IMR-90 (cell line): ENCODE measurements at regions not wholly inside any gene's neighbourhood (a gene's known extent, or its start where the extent isn't known, plus 50 kb on each side); places are given as distances from the start of the nearest gene placed in this dataset.

Source experiments
- ATAC-seq: fragments of 200-7000 bp; cut with Tn5 transposase; 2 replicates; pipeline ENCODE4 v1.9.1; 2020; ENCODE audit warnings: low read depth, mild to moderate bottlenecking, moderate library complexity
- BruUV-seq: library from RNA; stranded (reverse); fragments of 400-500 nt; replicated peaks from 2 replicates; lab custom pipeline; 2021; lab: Mats Ljungman, UMichigan
- CTCF ChIA-PET: fragments of 300-600 bp; formaldehyde crosslinking; extraction: SDS; loops from one replicate; lab custom pipeline; 2021; ENCODE audit warnings: antibody characterized with exemption; lab: Yijun Ruan, JAX
- POLR2A ChIA-PET: fragments of 300-600 bp; sonication (Branson Sonifier 250); formaldehyde crosslinking; loops from one replicate; lab custom pipeline; 2022; ENCODE audit warnings: antibody characterized with exemption; ENCODE audit not compliant: unreplicated experiment; lab: Charles Lee
- DNase-seq: peaks from one replicate; pipeline ENCODE4 v3.0.0; 2013
- H2AFZ ChIP-seq: replicated peaks from 2 replicates; pipeline ENCODE3; 2013; ENCODE audit warnings: low read length, mild to moderate bottlenecking; ENCODE audit not compliant: poor library complexity
- H2AK5ac ChIP-seq: 2 replicates; pipeline ENCODE4 v1.6.1; 2013; ENCODE audit warnings: low read depth, low read length, inconsistent platforms
- H2AK9ac ChIP-seq: replicated peaks from 2 replicates; pipeline ENCODE3; 2013; ENCODE audit warnings: mild to moderate bottlenecking, low read depth, low read length, moderate library complexity; ENCODE audit not compliant: poor library complexity
- H2BK120ac ChIP-seq: 2 replicates; pipeline ENCODE4 v1.6.1; 2013; ENCODE audit warnings: low read depth, low read length, inconsistent platforms
- H2BK15ac ChIP-seq: 3 replicates; pipeline ENCODE4 v1.6.1; 2013; ENCODE audit warnings: low read depth, low read length, inconsistent platforms
- H2BK20ac ChIP-seq: 2 replicates; pipeline ENCODE4 v1.6.1; 2013; ENCODE audit warnings: low read depth, mild to moderate bottlenecking, inconsistent platforms, low read length, moderate library complexity
- H2BK5ac ChIP-seq: 2 replicates; pipeline ENCODE4 v1.6.1; 2013; ENCODE audit warnings: mild to moderate bottlenecking, low read depth, low read length, inconsistent platforms; ENCODE audit not compliant: poor library complexity, severe bottlenecking
- H3K14ac ChIP-seq: replicated peaks from 2 replicates; pipeline ENCODE4 v1.6.1; 2013; ENCODE audit warnings: low read depth, low read length, inconsistent platforms
- H3K18ac ChIP-seq: 2 replicates; pipeline ENCODE4 v1.6.1; 2013; ENCODE audit warnings: low read depth, low read length, control low read depth
- H3K23ac ChIP-seq: 2 replicates; pipeline ENCODE4 v1.6.1; 2013; ENCODE audit warnings: low read depth, low read length, inconsistent platforms
- H3K27ac ChIP-seq: 2 replicates; pipeline ENCODE4 v1.5.1; 2013; ENCODE audit warnings: mild to moderate bottlenecking, control low read depth, low read length; ENCODE audit not compliant: insufficient read depth
- H3K27me3 ChIP-seq: 2 replicates; pipeline ENCODE4 v1.6.1; 2013; ENCODE audit warnings: low read length; ENCODE audit not compliant: control insufficient read depth, insufficient read depth
- H3K36me3 ChIP-seq: 2 replicates; pipeline ENCODE4 v1.6.1; 2013; ENCODE audit warnings: low read length, mixed read lengths; ENCODE audit not compliant: control insufficient read depth, insufficient read depth
- H3K4ac ChIP-seq: 2 replicates; pipeline ENCODE4 v1.6.1; 2013; ENCODE audit warnings: low read depth, low read length, inconsistent platforms
- H3K4me1 ChIP-seq: 2 replicates; pipeline ENCODE4 v1.6.1; 2013; ENCODE audit warnings: low read length, mixed read lengths; ENCODE audit not compliant: control insufficient read depth, insufficient read depth
- H3K4me2 ChIP-seq: 2 replicates; pipeline ENCODE4 v1.6.1; 2013; ENCODE audit warnings: low read depth, mild to moderate bottlenecking, control low read depth, low read length, moderate library complexity
- H3K4me3 ChIP-seq: 2 replicates; pipeline ENCODE4 v1.5.1; 2013; ENCODE audit warnings: low read depth, mild to moderate bottlenecking, control low read depth, low read length, moderate library complexity; ENCODE audit not compliant: insufficient read depth
- H3K56ac ChIP-seq: 2 replicates; pipeline ENCODE4 v1.6.1; 2013; ENCODE audit warnings: low read length, inconsistent platforms; ENCODE audit not compliant: insufficient read depth; ENCODE audit errors: extremely low read depth
- H3K79me1 ChIP-seq, 2 experiments: 2 replicates each; pipeline ENCODE4 v1.6.1; 2013; ENCODE audit warnings: low read length in 2 of 2, inconsistent platforms in 1 of 2, low read depth in 1 of 2
- H3K9ac ChIP-seq: 2 replicates; pipeline ENCODE4 v1.6.1; 2013; ENCODE audit warnings: low read depth, low read length, control low read depth
- H3K9me1 ChIP-seq: 2 replicates; pipeline ENCODE4 v1.6.1; 2013; ENCODE audit warnings: low read length, inconsistent platforms; ENCODE audit not compliant: insufficient read depth
- H3K9me3 ChIP-seq: 2 replicates; pipeline ENCODE4 v1.6.1; 2013; ENCODE audit warnings: low read length; ENCODE audit not compliant: control insufficient read depth, insufficient read depth
- H4K20me1 ChIP-seq: 2 replicates; pipeline ENCODE4 v1.6.1; 2013; ENCODE audit warnings: low read length, inconsistent platforms; ENCODE audit not compliant: insufficient read depth
- H4K5ac ChIP-seq: 2 replicates; pipeline ENCODE4 v1.6.1; 2013; ENCODE audit warnings: mild to moderate bottlenecking, low read depth, low read length, control low read depth
- H4K8ac ChIP-seq, 2 experiments: 2 replicates each; pipeline ENCODE4 v1.6.1; 2013; ENCODE audit warnings: low read depth in 2 of 2, low read length in 2 of 2, control low read depth in 1 of 2, inconsistent platforms in 1 of 2
- H4K91ac ChIP-seq: 2 replicates; pipeline ENCODE4 v1.6.1; 2013; ENCODE audit warnings: low read depth, low read length, inconsistent platforms; ENCODE audit not compliant: insufficient read depth
- CHD1 ChIP-seq: IDR thresholded peaks from 2 replicates; pipeline ENCODE4 v1.6.1; 2012; ENCODE audit warnings: low read depth, low read length, improper control_type of control experiment
- FOS ChIP-seq: fragments of 150-350 bp; IDR thresholded peaks from 2 replicates; pipeline ENCODE4 v1.6.1; 2016; ENCODE audit warnings: low read depth, low read length
- MAZ ChIP-seq: IDR thresholded peaks from 2 replicates; pipeline ENCODE4 v1.6.1; 2012; ENCODE audit warnings: low read depth, mild to moderate bottlenecking, low read length, improper control_type of control experiment, moderate library complexity, borderline replicate concordance
- MXI1 ChIP-seq: IDR thresholded peaks from 2 replicates; pipeline ENCODE4 v1.6.1; 2012; ENCODE audit warnings: low read depth, mild to moderate bottlenecking, low read length, moderate library complexity, borderline replicate concordance
- NFE2L2 ChIP-seq: fragments of 150-350 bp; IDR thresholded peaks from 2 replicates; pipeline ENCODE4 v1.6.1; 2016; ENCODE audit warnings: low read depth, mild to moderate bottlenecking, low read length
- RCOR1 ChIP-seq: IDR thresholded peaks from 2 replicates; pipeline ENCODE4 v1.6.1; 2012; ENCODE audit warnings: mild to moderate bottlenecking, low read length, improper control_type of control experiment; ENCODE audit not compliant: insufficient replicate concordance
- RFX5 ChIP-seq: IDR thresholded peaks from 2 replicates; pipeline ENCODE4 v1.8.0; 2012; ENCODE audit warnings: low read depth, mild to moderate bottlenecking, low read length, moderate library complexity
- USF2 ChIP-seq: fragments of 150-350 bp; IDR thresholded peaks from 2 replicates; pipeline ENCODE4 v1.6.1; 2017; ENCODE audit warnings: mild to moderate bottlenecking, antibody characterized with exemption, low read length, low read depth
- WGBS, 2 experiments: methylation state at CpG; one replicate each; pipeline versions ENCODE4 v1.1.5 to v1.1.7; 2013; ENCODE audit warnings: missing lambda C conversion rate in 2 of 2; ENCODE audit not compliant: insufficient read length in 1 of 2; ENCODE audit errors: extremely low coverage in 2 of 2; 5-methylcytosine and 5-hydroxymethylcytosine counted together
- dilution Hi-C: fragments of 300-500 bp; cut with HindIII; formaldehyde crosslinking; loops from one replicate; pipeline ENCODE4 v1.14.3; 2018; ENCODE audit warnings: low sequenced_read_pairs; ENCODE audit not compliant: unreplicated experiment
- in situ Hi-C: fragments of 300-500 bp; cut with MboI; formaldehyde crosslinking; loops from 3 replicates; pipeline ENCODE4 v1.14.3; 2019; ENCODE audit warnings: low sequenced_read_pairs, inconsistent platforms, mixed read lengths
- intact Hi-C: fragments of 100-400 bp; cut with micrococcal nuclease; formaldehyde crosslinking; loops from 2 replicates; pipeline ENCODE4 v1.10.0; 2022

- no peak overlapping the region for H3K4ac ChIP-seq
- H4K20me1 ChIP-seq, result no peaks in the 10 kb centered on the region
- no peaks in the 10 kb centered on the region for H3K79me1 ChIP-seq
- POLR2A ChIA-PET, result no interaction called here
- H3K4me1 ChIP-seq, result no peaks in the 10 kb centered on the region
- H3K4me2 ChIP-seq, result no peak overlapping the region
- no peak overlapping the region for H3K9ac ChIP-seq
- no peak overlapping the region for H3K18ac ChIP-seq
- no peak for ATAC-seq
- H3K23ac ChIP-seq, result no peak overlapping the region
- H2AK9ac ChIP-seq, result no peak overlapping the region
- no peak for DNase-seq
- H4K8ac ChIP-seq, result no peak overlapping the region
- no peak overlapping the region for H2BK15ac ChIP-seq
- no CpG with 5 or more reads among the region's 4 CpGs for WGBS, 2 experiments
- H3K27me3 ChIP-seq, result no peaks in the 10 kb centered on the region
- in situ Hi-C loops (no loop called here), dilution Hi-C loops (no loop called here), intact Hi-C loops (no loop called here)
- TF ChIP-seq RCOR1 (no peak), MAZ (no peak), NFE2L2 (no peak), FOS (no peak), USF2 (no peak), CHD1 (no peak), MXI1 (no peak), RFX5 (no peak)
- H3K56ac ChIP-seq, result no peak overlapping the region
- no TSS peak for BruUV-seq
- no peaks in the 10 kb centered on the region for H3K36me3 ChIP-seq
- H3K9me3 ChIP-seq, result no peaks in the 10 kb centered on the region; the same call in 1 of the 2 replicates
- H2AK5ac ChIP-seq, result no peak overlapping the region
- H2BK20ac ChIP-seq, result no peak overlapping the region
- CTCF ChIA-PET, result no interaction called here
- H3K4me3 ChIP-seq, result no peak overlapping the region
- no peak overlapping the region for H2BK120ac ChIP-seq
- no peak overlapping the region for H2AFZ ChIP-seq
- H3K9me1 ChIP-seq, result no peaks in the 10 kb centered on the region
- H4K5ac ChIP-seq, result no peak overlapping the region
- no peak overlapping the region for H4K91ac ChIP-seq
- no peak overlapping the region for H2BK5ac ChIP-seq
- no peak overlapping the region for H3K14ac ChIP-seq
- no peak overlapping the region for H3K27ac ChIP-seq
Observed at GRCh38 chr2:7621018-7621814, 704.0 kb downstream of the RNF144A start.
